Activated CD8-positive, alpha-beta T cell treated with anti-CD3 and anti-CD28 coated beads, Interleukin-2, amount 10 ng/mL, durations not matched to agents 7 days and 5 days (primary cell): ENCODE measurements at regions not wholly inside any gene's neighbourhood (a gene's known extent, or its start where the extent isn't known, plus 50 kb on each side); places are given as distances from the start of the nearest gene placed in this dataset.

Experiments used
- ATAC-seq: fragments of 150-1000 bp; cut with Tn5 transposase; one replicate; pipeline ENCODE4 v1.10.0; 2021; ENCODE audit warnings: moderate library complexity
- CTCF ChIA-PET: fragments of 350-600 bp; sonication (Branson Sonifier 250); formaldehyde crosslinking; loops from one replicate; lab custom pipeline; 2021; ENCODE audit warnings: antibody characterized with exemption; lab: Charles Lee
- POLR2A ChIA-PET: fragments of 350-600 bp; sonication (Branson Sonifier 250); formaldehyde crosslinking; loops from one replicate; lab custom pipeline; 2021; ENCODE audit warnings: antibody characterized with exemption; lab: Charles Lee
- DNase-seq: peaks from one replicate; pipeline ENCODE4 v3.0.0-alpha.2; 2020
- H3K27ac Mint-ChIP-seq: one replicate; pipeline ENCODE4 v1.8.0; 2021; ENCODE audit warnings: mild to moderate bottlenecking, mixed read lengths
- H3K27me3 Mint-ChIP-seq: one replicate; pipeline ENCODE4 v1.8.0; 2021; ENCODE audit warnings: low read depth, mixed read lengths
- H3K36me3 Mint-ChIP-seq: one replicate; pipeline ENCODE4 v1.8.0; 2021; ENCODE audit warnings: low read depth, mixed read lengths
- H3K4me1 Mint-ChIP-seq: one replicate; pipeline ENCODE4 v1.8.0; 2021; ENCODE audit warnings: low read depth, mixed read lengths
- H3K4me3 Mint-ChIP-seq: one replicate; pipeline ENCODE4 v1.8.0; 2021; ENCODE audit warnings: mild to moderate bottlenecking, mixed read lengths
- H3K9me3 Mint-ChIP-seq: one replicate; pipeline ENCODE4 v1.8.0; 2022; ENCODE audit warnings: mixed read lengths; ENCODE audit not compliant: insufficient read depth

DNA sequence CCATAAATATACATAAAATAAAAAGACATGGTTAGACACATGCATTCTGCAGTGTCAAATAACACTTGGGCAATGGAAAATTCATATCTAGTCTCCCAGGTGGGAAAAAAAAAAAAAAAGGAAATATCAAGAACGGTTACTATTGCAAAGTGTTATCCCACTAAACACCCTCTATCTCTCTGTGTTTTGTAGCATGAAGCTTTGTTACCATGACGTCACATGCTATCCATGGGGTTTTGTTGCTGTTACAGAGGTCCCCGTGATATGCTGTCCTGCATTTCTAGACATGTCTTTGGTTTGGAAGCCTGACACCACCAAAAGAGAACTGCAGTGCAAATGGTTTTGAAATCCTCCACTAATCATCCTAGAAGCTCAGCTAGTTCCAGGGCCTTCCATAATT, 50.7 kb upstream of the TLR3 start:
- DNase-seq (no peak), ATAC-seq (no peak)
- POLR2A ChIA-PET, result interaction anchor here (0.6 kb wide), 1 partner anchor 40 kb away, joined by 3 read pairs; no protein-coding TSS in a partner anchor
- no peaks in the 10 kb centered on the region for H3K4me1 Mint-ChIP-seq
- H3K4me3 Mint-ChIP-seq, result no peak overlapping the region
- no peaks in the 10 kb centered on the region for H3K36me3 Mint-ChIP-seq
- CTCF ChIA-PET, result interaction anchor here (1.4 kb wide), 1 partner anchor 20 kb away, joined by 3 read pairs; no protein-coding TSS in a partner anchor
- peaks cover 4% of the 10 kb centered on the region for H3K27me3 Mint-ChIP-seq
- no peaks in the 10 kb centered on the region for H3K9me3 Mint-ChIP-seq
- no peak overlapping the region for H3K27ac Mint-ChIP-seq

DNA sequence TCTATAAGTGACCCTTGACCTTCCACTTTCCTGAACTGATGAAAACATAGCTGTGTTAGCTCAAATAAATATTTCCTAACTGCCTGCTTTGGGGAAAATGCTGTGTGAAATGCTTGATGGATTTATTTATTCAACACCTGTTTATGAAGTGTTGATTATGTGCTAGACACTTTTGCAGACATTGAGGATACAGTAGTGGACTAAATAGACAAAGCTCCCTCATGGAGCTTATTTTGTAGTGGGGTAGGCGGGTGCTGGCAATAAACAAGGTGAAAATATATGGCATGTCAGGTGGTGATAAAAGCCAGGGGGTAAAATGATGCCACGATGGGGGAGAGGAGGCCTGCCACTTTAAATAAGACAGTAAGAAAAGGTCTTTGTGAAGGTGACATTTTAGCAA, 50.2 kb upstream of the TLR3 start:
- ChIA-PET POLR2A (interaction anchor here (0.6 kb wide), 1 partner anchor 39 kb away, joined by 3 read pairs; no protein-coding TSS in a partner anchor), CTCF (interaction anchor here (0.7 to 1.4 kb wide), 2 partner anchors 20 to 119 kb away, joined by 3 read pairs; no protein-coding TSS in a partner anchor)
- Mint-ChIP-seq H3K4me1 (no peaks in the 10 kb centered on the region), H3K36me3 (no peaks in the 10 kb centered on the region), H3K9me3 (no peaks in the 10 kb centered on the region), H3K27me3 (peaks cover 4% of the 10 kb centered on the region), H3K4me3 (no peak overlapping the region), H3K27ac (no peak overlapping the region)
- ATAC-seq, result no peak
- no peak for DNase-seq
